OCI-LY7 (cell line): ENCODE measurements at regions not wholly inside any gene's neighbourhood (a gene's known extent, or its start where the extent isn't known, plus 50 kb on each side); places are given as distances from the start of the nearest gene placed in this dataset.

Experiments used
- BruUV-seq: library from RNA; stranded (reverse); fragments of 400-500 nt; replicated peaks from 2 replicates; lab custom pipeline; 2021; lab: Mats Ljungman, UMichigan
- CTCF ChIA-PET: fragments of 300-600 bp; sonication (Branson Sonifier 250); formaldehyde crosslinking; loops from one replicate; lab custom pipeline; 2022; ENCODE audit warnings: antibody characterized with exemption; ENCODE audit not compliant: unreplicated experiment; lab: Charles Lee
- POLR2A ChIA-PET: fragments of 300-600 bp; sonication (Branson Sonifier 250); formaldehyde crosslinking; loops from one replicate; lab custom pipeline; 2022; ENCODE audit warnings: antibody characterized with exemption; lab: Charles Lee
- DNase-seq: peaks from one replicate; pipeline ENCODE4 v3.0.0-alpha.2; 2015; ENCODE audit warnings: low spot score
- H2AFZ ChIP-seq: fragments of 200-600 bp; sonication (generic), shearing (Covaris generic); 2 replicates; pipeline ENCODE4 v1.6.1; 2014; ENCODE audit warnings: mild to moderate bottlenecking, antibody characterized with exemption, low read length, moderate library complexity
- H3K27ac ChIP-seq: fragments of 200-600 bp; sonication (generic); 2 replicates; pipeline ENCODE4 v1.5.1; 2014; ENCODE audit warnings: mixed run types, low read depth, mild to moderate bottlenecking, moderate library complexity, low read length, inconsistent platforms; ENCODE audit not compliant: poor library complexity, severe bottlenecking
- H3K36me3 ChIP-seq: fragments of 200-600 bp; sonication (generic); 2 replicates; pipeline ENCODE4 v1.6.1; 2014; ENCODE audit warnings: mild to moderate bottlenecking, antibody characterized with exemption, low read length, moderate library complexity, mixed read lengths; ENCODE audit not compliant: insufficient read depth
- H3K4me1 ChIP-seq: fragments of 200-600 bp; sonication (generic); 2 replicates; pipeline ENCODE4 v1.5.1; 2014; ENCODE audit warnings: mild to moderate bottlenecking, low read length; ENCODE audit not compliant: insufficient read depth, poor library complexity, severe bottlenecking
- H3K4me2 ChIP-seq: fragments of 200-600 bp; sonication (generic); 2 replicates; pipeline ENCODE4 v1.6.1; 2014; ENCODE audit warnings: mild to moderate bottlenecking, low read length
- H3K4me3 ChIP-seq: fragments of 200-600 bp; sonication (generic); 2 replicates; pipeline ENCODE4 v1.5.1; 2014; ENCODE audit warnings: mild to moderate bottlenecking, low read depth, low read length; ENCODE audit not compliant: poor library complexity, severe bottlenecking
- H3K79me2 ChIP-seq: fragments of 200-600 bp; sonication (generic); 2 replicates; pipeline ENCODE4 v1.6.1; 2016; ENCODE audit warnings: low read depth, mild to moderate bottlenecking, low read length, moderate library complexity, mixed read lengths; ENCODE audit not compliant: insufficient read depth
- H3K9me2 ChIP-seq: fragments of 200-600 bp; sonication (generic); 2 replicates; pipeline ENCODE4 v1.6.1; 2016; ENCODE audit warnings: mild to moderate bottlenecking, low read length, mixed read lengths; ENCODE audit not compliant: insufficient read depth
- H3K9me3 ChIP-seq: fragments of 200-600 bp; sonication (generic); 2 replicates; pipeline ENCODE4 v1.6.1; 2014; ENCODE audit warnings: mild to moderate bottlenecking, mixed run types, low read length, mixed read lengths
- H4K20me1 ChIP-seq: fragments of 200-600 bp; sonication (generic); 2 replicates; pipeline ENCODE4 v1.6.1; 2014; ENCODE audit warnings: mild to moderate bottlenecking, antibody characterized with exemption, low read length, moderate library complexity, mixed read lengths; ENCODE audit not compliant: insufficient read depth
- EZH2phosphoT487 ChIP-seq: fragments of 200-600 bp; sonication (generic); IDR thresholded peaks from 2 replicates; pipeline ENCODE4 v1.6.1; 2018; ENCODE audit warnings: low read depth, borderline replicate concordance, mild to moderate bottlenecking, mixed run types, antibody characterized with exemption, low read length, moderate library complexity, mixed read lengths
- intact Hi-C: fragments of 100-400 bp; cut with micrococcal nuclease; formaldehyde crosslinking; loops from one replicate; pipeline ENCODE4 v1.10.0; 2022; ENCODE audit not compliant: unreplicated experiment
- TF ChIP-seq, protein P1 (sequence below): fragments of 200-600 bp; sonication (generic); conservative IDR thresholded peaks from 2 replicates; pipeline ENCODE4 v1.5.1; 2014; ENCODE audit warnings: mild to moderate bottlenecking, antibody characterized with exemption, low read length, moderate library complexity, mixed read lengths

- no peak for DNase-seq
- intact Hi-C loops, result no loop called here
- Histone ChIP-seq H3K4me3 (no peak overlapping the region), H3K4me1 (no peaks in the 10 kb centered on the region), H3K79me2 (no peaks in the 10 kb centered on the region), H3K27ac (no peak overlapping the region), H4K20me1 (no peaks in the 10 kb centered on the region), H3K36me3 (no peaks in the 10 kb centered on the region), H3K4me2 (no peak overlapping the region), H2AFZ (no peak overlapping the region), H3K9me3 (no peaks in the 10 kb centered on the region), H3K9me2 (no peaks in the 10 kb centered on the region)
- BruUV-seq, result no TSS peak
- TF ChIP-seq EZH2phosphoT487, result no peak
- TF ChIP-seq, protein P1, sequence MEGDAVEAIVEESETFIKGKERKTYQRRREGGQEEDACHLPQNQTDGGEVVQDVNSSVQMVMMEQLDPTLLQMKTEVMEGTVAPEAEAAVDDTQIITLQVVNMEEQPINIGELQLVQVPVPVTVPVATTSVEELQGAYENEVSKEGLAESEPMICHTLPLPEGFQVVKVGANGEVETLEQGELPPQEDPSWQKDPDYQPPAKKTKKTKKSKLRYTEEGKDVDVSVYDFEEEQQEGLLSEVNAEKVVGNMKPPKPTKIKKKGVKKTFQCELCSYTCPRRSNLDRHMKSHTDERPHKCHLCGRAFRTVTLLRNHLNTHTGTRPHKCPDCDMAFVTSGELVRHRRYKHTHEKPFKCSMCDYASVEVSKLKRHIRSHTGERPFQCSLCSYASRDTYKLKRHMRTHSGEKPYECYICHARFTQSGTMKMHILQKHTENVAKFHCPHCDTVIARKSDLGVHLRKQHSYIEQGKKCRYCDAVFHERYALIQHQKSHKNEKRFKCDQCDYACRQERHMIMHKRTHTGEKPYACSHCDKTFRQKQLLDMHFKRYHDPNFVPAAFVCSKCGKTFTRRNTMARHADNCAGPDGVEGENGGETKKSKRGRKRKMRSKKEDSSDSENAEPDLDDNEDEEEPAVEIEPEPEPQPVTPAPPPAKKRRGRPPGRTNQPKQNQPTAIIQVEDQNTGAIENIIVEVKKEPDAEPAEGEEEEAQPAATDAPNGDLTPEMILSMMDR, result no peak
- CTCF ChIA-PET, result no interaction called here
- POLR2A ChIA-PET, result no interaction called here
Measured at GRCh38 chrX:101749436-101749835, 89.8 kb upstream of the ARMCX2 start.

- POLR2A ChIA-PET, result no interaction called here
- Histone ChIP-seq H3K27ac (no peak overlapping the region), H3K36me3 (no peaks in the 10 kb centered on the region), H3K4me2 (no peak overlapping the region), H2AFZ (no peak overlapping the region), H3K4me1 (no peaks in the 10 kb centered on the region), H3K4me3 (no peak overlapping the region), H4K20me1 (no peaks in the 10 kb centered on the region), H3K9me3 (no peaks in the 10 kb centered on the region), H3K9me2 (no peaks in the 10 kb centered on the region), H3K79me2 (no peaks in the 10 kb centered on the region)
- CTCF ChIA-PET, result interaction anchor here (0.5 kb wide), 1 partner anchor 41 kb away, joined by 3 read pairs; no protein-coding TSS in a partner anchor
- TF ChIP-seq, protein P1, result no peak
- no peak for TF ChIP-seq EZH2phosphoT487
- no TSS peak for BruUV-seq
- intact Hi-C loops, result no loop called here
- no peak for DNase-seq
Measured at GRCh38 chrX:101745046-101745445, 85.4 kb upstream of the ARMCX2 start.

DNA sequence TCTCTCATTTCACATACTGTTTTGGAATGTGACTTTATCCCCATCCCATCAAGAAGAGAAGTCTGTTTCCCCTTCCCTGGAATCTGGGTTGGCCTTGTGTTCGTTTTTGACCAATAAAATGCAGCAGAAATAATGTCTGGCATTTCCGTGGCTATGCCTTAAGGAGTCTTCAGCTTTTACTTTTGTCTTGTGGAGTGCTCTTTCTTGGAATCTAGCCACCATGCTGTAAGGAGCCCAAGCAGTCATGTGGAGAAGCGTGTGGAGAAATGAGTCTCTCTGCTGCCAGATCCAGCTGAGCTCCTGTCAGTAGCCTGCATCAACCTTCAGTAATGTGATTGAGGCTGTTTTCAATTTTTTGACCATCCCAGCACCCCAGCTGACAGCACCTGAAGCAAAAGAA is 84.4 kb upstream of the ARMCX2 start:
- no TSS peak for BruUV-seq
- no peaks in the 10 kb centered on the region for H3K9me2 ChIP-seq
- TF ChIP-seq, protein P1, result no peak
- no peak for TF ChIP-seq EZH2phosphoT487
- no peak for DNase-seq
- ChIA-PET CTCF (no interaction called here), POLR2A (interaction anchor here (0.9 kb wide), 1 partner anchor 169 kb away, joined by 4 read pairs; no protein-coding TSS in a partner anchor)
- intact Hi-C loops, result no loop called here
- no peak overlapping the region for H3K27ac ChIP-seq
- no peaks in the 10 kb centered on the region for H4K20me1 ChIP-seq
- no peaks in the 10 kb centered on the region for H3K79me2 ChIP-seq
- H3K4me2 ChIP-seq, result no peak overlapping the region
- no peak overlapping the region for H3K4me3 ChIP-seq
- no peaks in the 10 kb centered on the region for H3K9me3 ChIP-seq
- no peaks in the 10 kb centered on the region for H3K4me1 ChIP-seq
- no peak overlapping the region for H2AFZ ChIP-seq
- H3K36me3 ChIP-seq, result no peaks in the 10 kb centered on the region
